SK-N-SH treated with all-trans-retinoic acid at 6 μM for 48 hours (cell line): ENCODE measurements at regions not wholly inside any gene's neighbourhood (a gene's known extent, or its start where the extent isn't known, plus 50 kb on each side); places are given as distances from the start of the nearest gene placed in this dataset.

ENCODE experiments used
- ESRRG ChIP-seq: fragments of 250-450 bp; sonication (Bioruptor Pico); IDR thresholded peaks from 2 replicates; pipeline ENCODE4 v1.6.1; 2021; ENCODE audit warnings: mild to moderate bottlenecking
- GLIS3 ChIP-seq: fragments of 250-450 bp; sonication (Bioruptor Pico); IDR thresholded peaks from 2 replicates; pipeline ENCODE4 v1.5.0; 2020; ENCODE audit warnings: mild to moderate bottlenecking, moderate library complexity
- RARB ChIP-seq: fragments of 250-450 bp; sonication (Bioruptor Pico); IDR thresholded peaks from 2 replicates; pipeline ENCODE4 v1.8.0; 2021; ENCODE audit warnings: mild to moderate bottlenecking, moderate library complexity
- TCF4 ChIP-seq: fragments of 250-450 bp; sonication (Bioruptor Pico); IDR thresholded peaks from 2 replicates; pipeline ENCODE4 v1.8.0; 2021; ENCODE audit warnings: mild to moderate bottlenecking, moderate library complexity, borderline replicate concordance
- ZC3H10 ChIP-seq: fragments of 250-450 bp; sonication (Bioruptor Pico); IDR thresholded peaks from 2 replicates; pipeline ENCODE4 v1.5.1; 2021; ENCODE audit warnings: mild to moderate bottlenecking, moderate library complexity
- ZFP30 ChIP-seq: fragments of 450-650 bp; formaldehyde crosslinking; IDR thresholded peaks from 2 replicates; pipeline ENCODE4 v1.5.0; 2022; ENCODE audit warnings: mild to moderate bottlenecking, moderate library complexity
- ZNF70 ChIP-seq: fragments of 450-650 bp; formaldehyde crosslinking; IDR thresholded peaks from 2 replicates; pipeline ENCODE4 v1.5.0; 2020; ENCODE audit warnings: mild to moderate bottlenecking, moderate library complexity
- TF ChIP-seq, protein P1 (sequence below): fragments of 250-450 bp; sonication (Bioruptor Pico); IDR thresholded peaks from 2 replicates; pipeline ENCODE4 v1.5.0; 2020; ENCODE audit warnings: mild to moderate bottlenecking, moderate library complexity
- TF ChIP-seq, protein P2 (sequence below): fragments of 250-450 bp; sonication (Bioruptor Pico); IDR thresholded peaks from 2 replicates; pipeline ENCODE4 v1.8.0; 2020; ENCODE audit warnings: mild to moderate bottlenecking, moderate library complexity, borderline replicate concordance

- TF ChIP-seq ZFP30 (CRISPR knock-in tag) (no peak), GLIS3 (CRISPR knock-in tag) (no peak), ZNF70 (no peak), TCF4 (CRISPR knock-in tag) (no peak), ZC3H10 (CRISPR knock-in tag) (no peak), RARB (no peak), ESRRG (CRISPR knock-in tag) (no peak)
- TF ChIP-seq, protein P1, sequence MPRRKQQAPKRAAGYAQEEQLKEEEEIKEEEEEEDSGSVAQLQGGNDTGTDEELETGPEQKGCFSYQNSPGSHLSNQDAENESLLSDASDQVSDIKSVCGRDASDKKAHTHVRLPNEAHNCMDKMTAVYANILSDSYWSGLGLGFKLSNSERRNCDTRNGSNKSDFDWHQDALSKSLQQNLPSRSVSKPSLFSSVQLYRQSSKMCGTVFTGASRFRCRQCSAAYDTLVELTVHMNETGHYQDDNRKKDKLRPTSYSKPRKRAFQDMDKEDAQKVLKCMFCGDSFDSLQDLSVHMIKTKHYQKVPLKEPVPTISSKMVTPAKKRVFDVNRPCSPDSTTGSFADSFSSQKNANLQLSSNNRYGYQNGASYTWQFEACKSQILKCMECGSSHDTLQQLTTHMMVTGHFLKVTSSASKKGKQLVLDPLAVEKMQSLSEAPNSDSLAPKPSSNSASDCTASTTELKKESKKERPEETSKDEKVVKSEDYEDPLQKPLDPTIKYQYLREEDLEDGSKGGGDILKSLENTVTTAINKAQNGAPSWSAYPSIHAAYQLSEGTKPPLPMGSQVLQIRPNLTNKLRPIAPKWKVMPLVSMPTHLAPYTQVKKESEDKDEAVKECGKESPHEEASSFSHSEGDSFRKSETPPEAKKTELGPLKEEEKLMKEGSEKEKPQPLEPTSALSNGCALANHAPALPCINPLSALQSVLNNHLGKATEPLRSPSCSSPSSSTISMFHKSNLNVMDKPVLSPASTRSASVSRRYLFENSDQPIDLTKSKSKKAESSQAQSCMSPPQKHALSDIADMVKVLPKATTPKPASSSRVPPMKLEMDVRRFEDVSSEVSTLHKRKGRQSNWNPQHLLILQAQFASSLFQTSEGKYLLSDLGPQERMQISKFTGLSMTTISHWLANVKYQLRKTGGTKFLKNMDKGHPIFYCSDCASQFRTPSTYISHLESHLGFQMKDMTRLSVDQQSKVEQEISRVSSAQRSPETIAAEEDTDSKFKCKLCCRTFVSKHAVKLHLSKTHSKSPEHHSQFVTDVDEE (CRISPR knock-in tag) = no peak
- TF ChIP-seq, protein P2, sequence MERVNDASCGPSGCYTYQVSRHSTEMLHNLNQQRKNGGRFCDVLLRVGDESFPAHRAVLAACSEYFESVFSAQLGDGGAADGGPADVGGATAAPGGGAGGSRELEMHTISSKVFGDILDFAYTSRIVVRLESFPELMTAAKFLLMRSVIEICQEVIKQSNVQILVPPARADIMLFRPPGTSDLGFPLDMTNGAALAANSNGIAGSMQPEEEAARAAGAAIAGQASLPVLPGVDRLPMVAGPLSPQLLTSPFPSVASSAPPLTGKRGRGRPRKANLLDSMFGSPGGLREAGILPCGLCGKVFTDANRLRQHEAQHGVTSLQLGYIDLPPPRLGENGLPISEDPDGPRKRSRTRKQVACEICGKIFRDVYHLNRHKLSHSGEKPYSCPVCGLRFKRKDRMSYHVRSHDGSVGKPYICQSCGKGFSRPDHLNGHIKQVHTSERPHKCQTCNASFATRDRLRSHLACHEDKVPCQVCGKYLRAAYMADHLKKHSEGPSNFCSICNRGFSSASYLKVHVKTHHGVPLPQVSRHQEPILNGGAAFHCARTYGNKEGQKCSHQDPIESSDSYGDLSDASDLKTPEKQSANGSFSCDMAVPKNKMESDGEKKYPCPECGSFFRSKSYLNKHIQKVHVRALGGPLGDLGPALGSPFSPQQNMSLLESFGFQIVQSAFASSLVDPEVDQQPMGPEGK (CRISPR knock-in tag) = no peak
Measured at GRCh38 chr1:228979325-228979699, 244.0 kb downstream of the RHOU start.
